ENCODE measurements at regions not wholly inside any gene's neighbourhood (a gene's known extent, or its start where the extent isn't known, plus 50 kb on each side); places are given as distances from the start of the nearest gene placed in this dataset.

DNA sequence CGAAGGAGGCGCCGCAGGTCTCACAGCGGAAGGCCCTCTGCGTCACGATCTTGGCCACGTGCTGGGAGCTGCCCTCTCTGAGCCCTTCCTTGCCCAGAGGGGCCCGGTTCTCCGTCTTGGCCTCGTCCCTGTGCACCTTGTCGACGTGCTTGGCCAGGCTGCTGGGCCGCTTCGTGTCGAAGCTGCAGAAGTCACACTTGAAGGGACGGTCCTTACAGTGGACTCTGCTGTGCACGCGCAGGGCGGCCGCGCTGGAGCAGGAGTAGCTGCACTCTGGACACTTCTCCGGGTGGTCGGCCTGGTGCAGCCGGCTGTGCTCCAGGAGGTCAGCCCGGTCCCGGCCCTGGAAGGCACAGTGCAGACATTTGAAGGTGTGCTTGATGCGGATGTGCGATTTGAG, 106.9 kb downstream of the ZFP64 start:
- Histone ChIP-seq H3K79me1 (ENCODE audit: low read depth, low read length) (no peaks in the 10 kb centered on the region; the same call in 1 of the 2 replicates), H3K9ac (replicated peaks in 1 of 4; ENCODE audit: extremely low read depth in 1 of 4, low read depth in 3 of 4, low read length in 3 of 4) (no peak overlapping the region), H3K23me2 (ENCODE audit: low read depth, low read length) (no peaks in the 10 kb centered on the region), H4K5ac (ENCODE audit: insufficient read length, low read depth, low read length) (no peak overlapping the region), H2BK120ac (replicated peaks; ENCODE audit: low read depth, low read length) (no peak overlapping the region), H2BK15ac (ENCODE audit: low read length) (no peak overlapping the region), H3K23ac (ENCODE audit: insufficient read length) (no peak overlapping the region), H2BK5ac (ENCODE audit: low read depth, low read length) (no peak overlapping the region; the same call in 1 of the 2 replicates), H3K9me3 (ENCODE audit: insufficient read depth in 2 of 2, low read depth in 1 of 2, low read length in 1 of 2) (peaks cover 17 to 19% of the 10 kb centered on the region in 2 experiments), H3K18ac (ENCODE audit: extremely low read depth, low read length) (no peak overlapping the region), H4K91ac (replicated peaks; ENCODE audit: insufficient read length, low read length) (no peak overlapping the region), H2BK20ac (ENCODE audit: low read length) (no peak overlapping the region), H3K27ac (ENCODE audit: low read depth, low read length) (no peak overlapping the region), H3K4ac (replicated peaks; ENCODE audit: insufficient read length, low read depth, low read length) (no peak overlapping the region), H3K14ac (ENCODE audit: insufficient read length) (no peak overlapping the region), H2BK12ac (ENCODE audit: low read depth, low read length) (no peak overlapping the region; the same call in 1 of the 2 replicates), H2AFZ (ENCODE audit: low read length) (no peak overlapping the region), H3K56ac (replicated peaks; ENCODE audit: insufficient read length, low read depth, low read length) (no peak overlapping the region), H3K4me2 (ENCODE audit: insufficient read depth in 1 of 2, low read depth in 2 of 2, low read length in 2 of 2) (no peak overlapping the region), H2AK5ac (ENCODE audit: low read depth, low read length) (no peak overlapping the region), H3K4me3 (ENCODE audit: extremely low read depth in 1 of 4, insufficient read depth in 2 of 4, low read depth in 3 of 4, low read length in 4 of 4) (no peak overlapping the region), H3K36me3 (ENCODE audit: control insufficient read depth in 2 of 4, insufficient read depth in 4 of 4, low read length in 3 of 4) (peaks cover 11 to 31% (median 25%) of the 10 kb centered on the region in 4 experiments), H3K79me2 (ENCODE audit: control insufficient read depth in 1 of 2, insufficient read depth in 2 of 2, low read length in 2 of 2) (no peaks in the 10 kb centered on the region), H3K4me1 (replicated peaks in 1 of 4; ENCODE audit: control insufficient read depth in 3 of 4, insufficient read depth in 4 of 4, low read length in 3 of 4) (peaks cover 0 to 2% (median 0%) of the 10 kb centered on the region in 4 experiments; a peak in 2 of 7 replicates), H3K27me3 (replicated peaks in 1 of 4; ENCODE audit: control insufficient read depth in 3 of 4, extremely low read depth in 1 of 4, insufficient read depth in 3 of 4, low read length in 3 of 4) (no peaks in the 10 kb centered on the region), H4K20me1 (replicated peaks in 1 of 2; ENCODE audit: control insufficient read depth in 1 of 2, insufficient read depth in 2 of 2, low read length in 2 of 2) (no peaks in the 10 kb centered on the region), H4K8ac (ENCODE audit: extremely low read depth, insufficient read depth, low read length) (no peak overlapping the region)
- 95% methylated on average over 28 of the region's 28 CpGs; no CpG with 5 or more reads in 1 of the 2 experiments for WGBS, 2 experiments (ENCODE audit: extremely low coverage in 1 of 2, insufficient coverage in 1 of 2, insufficient read length in 1 of 2, insufficient replicate concordance in 2 of 2, low coverage in 1 of 2, low lambda C conversion rate in 2 of 2, missing lambda C conversion rate in 1 of 2)
- ChIA-PET CTCF (ENCODE audit: partially characterized antibody) (interaction anchor here (0.6 to 7.1 kb wide), 16 partner anchors 10 to 489 kb away, joined by 3 to 66 read pairs (median 7); no protein-coding TSS in a partner anchor), POLR2A (ENCODE audit: partially characterized antibody) (interaction anchor here (1.1 to 1.4 kb wide), 2 partner anchors 17 to 23 kb away, joined by 3 read pairs; no protein-coding TSS in a partner anchor)
- no peak for DNase-seq (ENCODE audit: low read depth in 1 of 2, low spot score in 2 of 2)
- FAIRE-seq, result no peak
- no peak for TF ChIP-seq BCL11A (IDR thresholded peaks at IDR 0.05; ENCODE audit: low read depth in 2 of 2, low read length in 2 of 2)
- TF ChIP-seq SIN3A (conservative IDR thresholded peaks at IDR 0.05 in 1 of 2, IDR thresholded peaks at IDR 0.05 in 1 of 2; ENCODE audit: low read depth in 1 of 2, low read length in 2 of 2), result no peak
- TF ChIP-seq BRCA1 (IDR thresholded peaks at IDR 0.05; ENCODE audit: low read depth, low read length), result no peak
- no peak for TF ChIP-seq HDAC6 (IDR thresholded peaks at IDR 0.05; ENCODE audit: low read depth, low read length)
- TF ChIP-seq, protein P1, sequence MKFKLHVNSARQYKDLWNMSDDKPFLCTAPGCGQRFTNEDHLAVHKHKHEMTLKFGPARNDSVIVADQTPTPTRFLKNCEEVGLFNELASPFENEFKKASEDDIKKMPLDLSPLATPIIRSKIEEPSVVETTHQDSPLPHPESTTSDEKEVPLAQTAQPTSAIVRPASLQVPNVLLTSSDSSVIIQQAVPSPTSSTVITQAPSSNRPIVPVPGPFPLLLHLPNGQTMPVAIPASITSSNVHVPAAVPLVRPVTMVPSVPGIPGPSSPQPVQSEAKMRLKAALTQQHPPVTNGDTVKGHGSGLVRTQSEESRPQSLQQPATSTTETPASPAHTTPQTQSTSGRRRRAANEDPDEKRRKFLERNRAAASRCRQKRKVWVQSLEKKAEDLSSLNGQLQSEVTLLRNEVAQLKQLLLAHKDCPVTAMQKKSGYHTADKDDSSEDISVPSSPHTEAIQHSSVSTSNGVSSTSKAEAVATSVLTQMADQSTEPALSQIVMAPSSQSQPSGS (IDR thresholded peaks at IDR 0.05; ENCODE audit: low read length), result no peak
- no peak for TF ChIP-seq POLR2AphosphoS5 (IDR thresholded peaks at IDR 0.05; ENCODE audit: low read depth, low read length)
- TF ChIP-seq SRF (IDR thresholded peaks at IDR 0.05; ENCODE audit: low read depth, low read length), result no peak
- TF ChIP-seq, protein P2, sequence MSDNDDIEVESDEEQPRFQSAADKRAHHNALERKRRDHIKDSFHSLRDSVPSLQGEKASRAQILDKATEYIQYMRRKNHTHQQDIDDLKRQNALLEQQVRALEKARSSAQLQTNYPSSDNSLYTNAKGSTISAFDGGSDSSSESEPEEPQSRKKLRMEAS (IDR thresholded peaks at IDR 0.05), result no peak
- TF ChIP-seq RNF2 (IDR thresholded peaks at IDR 0.05; ENCODE audit: borderline replicate concordance, low read depth, low read length, missing control alignments, poor library complexity, severe bottlenecking), result no peak
- no peak for TF ChIP-seq SP4 (IDR thresholded peaks at IDR 0.05; ENCODE audit: low read length)
- TF ChIP-seq SP2 (IDR thresholded peaks at IDR 0.05; ENCODE audit: low read length), result no peak
- no peak for TF ChIP-seq TBP (IDR thresholded peaks at IDR 0.05; ENCODE audit: low read depth, low read length)

Measured in H1 (cell line).